OCI-LY7 (cell line): ENCODE measurements at regions not wholly inside any gene's neighbourhood (a gene's known extent, or its start where the extent isn't known, plus 50 kb on each side); places are given as distances from the start of the nearest gene placed in this dataset.

Source experiments
- EZH2phosphoT487 ChIP-seq: fragments of 200-600 bp; sonication (generic); IDR thresholded peaks from 2 replicates; pipeline ENCODE4 v1.6.1; 2018; ENCODE audit warnings: low read depth, borderline replicate concordance, mild to moderate bottlenecking, mixed run types, antibody characterized with exemption, low read length, moderate library complexity, mixed read lengths
- TF ChIP-seq, protein P1 (sequence below): fragments of 200-600 bp; sonication (generic); conservative IDR thresholded peaks from 2 replicates; pipeline ENCODE4 v1.5.1; 2014; ENCODE audit warnings: mild to moderate bottlenecking, antibody characterized with exemption, low read length, moderate library complexity, mixed read lengths

DNA sequence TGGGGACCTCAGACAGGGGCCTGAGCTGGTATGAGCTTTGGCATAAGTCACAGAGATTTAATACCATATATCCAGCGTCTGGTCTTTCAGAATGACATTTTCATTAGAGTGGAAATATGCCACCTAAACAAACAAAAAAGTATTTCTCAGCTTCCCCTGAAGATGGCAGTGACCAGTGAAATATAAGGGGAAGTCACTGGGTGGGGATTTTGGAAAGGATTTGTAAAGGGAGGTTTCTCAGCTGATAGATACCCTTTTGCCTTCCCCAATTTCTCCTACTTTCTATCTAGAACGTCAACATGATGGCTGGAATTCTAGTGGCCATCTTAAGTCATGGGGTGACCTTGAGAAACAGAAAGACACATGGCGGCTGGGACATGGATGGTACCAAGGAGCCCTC is 137.7 kb upstream of the LRFN2 start:
- TF ChIP-seq, protein P1, sequence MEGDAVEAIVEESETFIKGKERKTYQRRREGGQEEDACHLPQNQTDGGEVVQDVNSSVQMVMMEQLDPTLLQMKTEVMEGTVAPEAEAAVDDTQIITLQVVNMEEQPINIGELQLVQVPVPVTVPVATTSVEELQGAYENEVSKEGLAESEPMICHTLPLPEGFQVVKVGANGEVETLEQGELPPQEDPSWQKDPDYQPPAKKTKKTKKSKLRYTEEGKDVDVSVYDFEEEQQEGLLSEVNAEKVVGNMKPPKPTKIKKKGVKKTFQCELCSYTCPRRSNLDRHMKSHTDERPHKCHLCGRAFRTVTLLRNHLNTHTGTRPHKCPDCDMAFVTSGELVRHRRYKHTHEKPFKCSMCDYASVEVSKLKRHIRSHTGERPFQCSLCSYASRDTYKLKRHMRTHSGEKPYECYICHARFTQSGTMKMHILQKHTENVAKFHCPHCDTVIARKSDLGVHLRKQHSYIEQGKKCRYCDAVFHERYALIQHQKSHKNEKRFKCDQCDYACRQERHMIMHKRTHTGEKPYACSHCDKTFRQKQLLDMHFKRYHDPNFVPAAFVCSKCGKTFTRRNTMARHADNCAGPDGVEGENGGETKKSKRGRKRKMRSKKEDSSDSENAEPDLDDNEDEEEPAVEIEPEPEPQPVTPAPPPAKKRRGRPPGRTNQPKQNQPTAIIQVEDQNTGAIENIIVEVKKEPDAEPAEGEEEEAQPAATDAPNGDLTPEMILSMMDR, result no peak
- TF ChIP-seq EZH2phosphoT487, result no peak
